Neural progenitor cell (in vitro differentiated cells): ENCODE measurements at regions not wholly inside any gene's neighbourhood (a gene's known extent, or its start where the extent isn't known, plus 50 kb on each side); places are given as distances from the start of the nearest gene placed in this dataset.

Source experiments
- DNase-seq: peaks from one replicate; pipeline ENCODE4 v3.0.0-alpha.2; 2016; ENCODE audit warnings: low spot score
- H2AFZ ChIP-seq: fragments of 200-600 bp; sonication (generic); replicated peaks from 2 replicates; pipeline ENCODE4 v1.6.1; 2016; ENCODE audit warnings: antibody characterized with exemption
- H3F3A ChIP-seq: fragments of 200-600 bp; sonication (generic); 2 replicates; pipeline ENCODE4 v1.6.1; 2016; ENCODE audit warnings: antibody characterized with exemption, low read depth
- H3K27ac ChIP-seq: fragments of 200-600 bp; sonication (generic); 2 replicates; pipeline ENCODE4 v1.5.1; 2016; ENCODE audit warnings: mild to moderate bottlenecking
- H3K27me3 ChIP-seq: fragments of 200-600 bp; sonication (generic); 2 replicates; pipeline ENCODE4 v1.6.1; 2016; ENCODE audit warnings: mild to moderate bottlenecking, moderate library complexity
- H3K36me3 ChIP-seq: fragments of 200-600 bp; sonication (generic); 2 replicates; pipeline ENCODE4 v1.5.1; 2016
- H3K4me1 ChIP-seq: fragments of 200-600 bp; sonication (generic); 2 replicates; pipeline ENCODE4 v1.6.1; 2016; ENCODE audit warnings: mixed run types
- H3K4me2 ChIP-seq: fragments of 200-600 bp; sonication (generic); 2 replicates; pipeline ENCODE4 v1.6.1; 2016
- H3K4me3 ChIP-seq: fragments of 200-600 bp; sonication (generic); 2 replicates; pipeline ENCODE4 v1.5.1; 2016
- H3K79me2 ChIP-seq: fragments of 200-600 bp; sonication (generic); 2 replicates; pipeline ENCODE4 v1.6.1; 2016; ENCODE audit warnings: low read depth
- H3K9ac ChIP-seq: fragments of 200-600 bp; sonication (generic); 2 replicates; pipeline ENCODE4 v1.6.1; 2016
- H3K9me3 ChIP-seq: fragments of 200-600 bp; sonication (generic); 2 replicates; pipeline ENCODE4 v1.5.1; 2016; ENCODE audit warnings: low read depth
- H4K20me1 ChIP-seq: fragments of 200-600 bp; sonication (generic); 2 replicates; pipeline ENCODE4 v1.6.1; 2016; ENCODE audit warnings: low read depth
- H3K27ac Mint-ChIP-seq: 3 replicates; pipeline ENCODE4 v1.8.0; 2021; ENCODE audit warnings: mixed read lengths
- H3K27me3 Mint-ChIP-seq: 2 replicates; pipeline ENCODE4 v1.8.0; 2022; ENCODE audit warnings: low read depth, mild to moderate bottlenecking, inconsistent platforms, moderate library complexity, mixed read lengths; ENCODE audit not compliant: insufficient read depth
- H3K36me3 Mint-ChIP-seq: 3 replicates; pipeline ENCODE4 v1.8.0; 2021; ENCODE audit warnings: mixed read lengths
- H3K4me1 Mint-ChIP-seq: 3 replicates; pipeline ENCODE4 v1.8.0; 2021; ENCODE audit warnings: mixed read lengths
- H3K4me3 Mint-ChIP-seq: 3 replicates; pipeline ENCODE4 v1.8.0; 2021; ENCODE audit warnings: mild to moderate bottlenecking, moderate library complexity, mixed read lengths
- H3K9me3 Mint-ChIP-seq: 3 replicates; pipeline ENCODE4 v1.8.0; 2020; ENCODE audit warnings: mixed read lengths
- CTCF ChIP-seq: fragments of 200-600 bp; sonication (generic); IDR thresholded peaks from 2 replicates; pipeline ENCODE4 v1.5.1; 2017; ENCODE audit warnings: antibody characterized with exemption, mild to moderate bottlenecking
- EZH2 ChIP-seq: fragments of 200-600 bp; sonication (generic); IDR thresholded peaks from 2 replicates; pipeline ENCODE4 v1.6.1; 2017; ENCODE audit warnings: antibody characterized with exemption, mild to moderate bottlenecking, moderate library complexity
- EZH2phosphoT487 ChIP-seq: fragments of 200-600 bp; sonication (generic); IDR thresholded peaks from 2 replicates; pipeline ENCODE4 v1.6.1; 2017; ENCODE audit warnings: antibody characterized with exemption

- no peaks in the 10 kb centered on the region for H3K4me1 ChIP-seq
- no peak overlapping the region for H3K9ac ChIP-seq
- no peak overlapping the region for H3K27ac Mint-ChIP-seq
- DNase-seq, result no peak
- no peak overlapping the region for H2AFZ ChIP-seq
- no peaks in the 10 kb centered on the region for H3K79me2 ChIP-seq
- H3K36me3 ChIP-seq, result no peaks in the 10 kb centered on the region
- H4K20me1 ChIP-seq, result no peaks in the 10 kb centered on the region
- no peaks in the 10 kb centered on the region for H3K36me3 Mint-ChIP-seq
- no peaks in the 10 kb centered on the region for H3F3A ChIP-seq
- H3K4me1 Mint-ChIP-seq, result peaks cover 30% of the 10 kb centered on the region
- no peak for TF ChIP-seq CTCF
- no peak for TF ChIP-seq EZH2phosphoT487
- H3K27me3 ChIP-seq, result no peaks in the 10 kb centered on the region
- no peak overlapping the region for H3K4me2 ChIP-seq
- H3K27ac ChIP-seq, result no peak overlapping the region
- H3K4me3 ChIP-seq, result no peak overlapping the region
- no peak overlapping the region for H3K4me3 Mint-ChIP-seq
- no peaks in the 10 kb centered on the region for H3K9me3 ChIP-seq
- no peaks in the 10 kb centered on the region for H3K27me3 Mint-ChIP-seq
- peaks cover 4% of the 10 kb centered on the region for H3K9me3 Mint-ChIP-seq
Measured at GRCh38 chr3:34267088-34267487, 468.7 kb downstream of the PDCD6IP start.

- Mint-ChIP-seq H3K27me3 (no peaks in the 10 kb centered on the region), H3K9me3 (peaks cover 4% of the 10 kb centered on the region), H3K36me3 (no peaks in the 10 kb centered on the region), H3K27ac (peak overlapping the region; percentile 22), H3K4me3 (no peak overlapping the region), H3K4me1 (peaks cover 19% of the 10 kb centered on the region)
- H3K36me3 ChIP-seq, result no peaks in the 10 kb centered on the region
- no peak overlapping the region for H3K4me2 ChIP-seq
- H3K4me1 ChIP-seq, result no peaks in the 10 kb centered on the region
- no peak for DNase-seq
- TF ChIP-seq EZH2, result no peak
- H3F3A ChIP-seq, result no peaks in the 10 kb centered on the region
- no peaks in the 10 kb centered on the region for H3K27me3 ChIP-seq
- H3K27ac ChIP-seq, result no peak overlapping the region
- no peak overlapping the region for H2AFZ ChIP-seq
- no peaks in the 10 kb centered on the region for H3K9me3 ChIP-seq
- H3K9ac ChIP-seq, result no peak overlapping the region
- no peaks in the 10 kb centered on the region for H3K79me2 ChIP-seq
- H3K4me3 ChIP-seq, result no peak overlapping the region
- H4K20me1 ChIP-seq, result no peaks in the 10 kb centered on the region
Measured at GRCh38 chr3:34268032-34268709, 469.7 kb downstream of the PDCD6IP start.

GRCh38 chr3:34275811-34276210 is 477.4 kb downstream of the PDCD6IP start:
- H3K9me3 Mint-ChIP-seq, result peaks cover 4% of the 10 kb centered on the region
- H3K4me3 Mint-ChIP-seq, result no peak overlapping the region
- H3K27me3 Mint-ChIP-seq, result peaks cover 2% of the 10 kb centered on the region
- no peaks in the 10 kb centered on the region for H3K79me2 ChIP-seq
- H3F3A ChIP-seq, result no peaks in the 10 kb centered on the region
- H2AFZ ChIP-seq, result no peak overlapping the region
- no peak for TF ChIP-seq EZH2
- TF ChIP-seq EZH2phosphoT487, result no peak
- no peak for TF ChIP-seq CTCF
- H3K9me3 ChIP-seq, result no peaks in the 10 kb centered on the region
- H3K9ac ChIP-seq, result no peak overlapping the region
- no peak overlapping the region for H3K4me3 ChIP-seq
- H3K4me1 ChIP-seq, result no peaks in the 10 kb centered on the region
- H3K36me3 ChIP-seq, result no peaks in the 10 kb centered on the region
- H3K27me3 ChIP-seq, result no peaks in the 10 kb centered on the region
- H3K4me2 ChIP-seq, result no peak overlapping the region
- no peak overlapping the region for H3K27ac Mint-ChIP-seq
- DNase-seq, result no peak
- no peaks in the 10 kb centered on the region for H4K20me1 ChIP-seq
- H3K36me3 Mint-ChIP-seq, result no peaks in the 10 kb centered on the region
- no peak overlapping the region for H3K27ac ChIP-seq
- H3K4me1 Mint-ChIP-seq, result no peaks in the 10 kb centered on the region

GRCh38 chr3:34276342-34276741 is 477.9 kb downstream of the PDCD6IP start:
- H3K79me2 ChIP-seq, result no peaks in the 10 kb centered on the region
- Mint-ChIP-seq H3K4me1 (no peaks in the 10 kb centered on the region), H3K27me3 (peaks cover 2% of the 10 kb centered on the region), H3K4me3 (no peak overlapping the region), H3K9me3 (peaks cover 4% of the 10 kb centered on the region), H3K36me3 (no peaks in the 10 kb centered on the region), H3K27ac (no peak overlapping the region)
- no peak for DNase-seq
- no peak overlapping the region for H3K9ac ChIP-seq
- H3K27me3 ChIP-seq, result no peaks in the 10 kb centered on the region
- no peak for TF ChIP-seq EZH2phosphoT487
- TF ChIP-seq EZH2, result no peak
- no peak for TF ChIP-seq CTCF
- H3F3A ChIP-seq, result no peaks in the 10 kb centered on the region
- H3K27ac ChIP-seq, result no peak overlapping the region
- no peaks in the 10 kb centered on the region for H3K4me1 ChIP-seq
- H3K4me3 ChIP-seq, result no peak overlapping the region
- H2AFZ ChIP-seq, result no peak overlapping the region
- no peaks in the 10 kb centered on the region for H3K9me3 ChIP-seq
- no peak overlapping the region for H3K4me2 ChIP-seq
- H3K36me3 ChIP-seq, result no peaks in the 10 kb centered on the region
- H4K20me1 ChIP-seq, result no peaks in the 10 kb centered on the region
